ENCODE measurements at regions not wholly inside any gene's neighbourhood (a gene's known extent, or its start where the extent isn't known, plus 50 kb on each side); places are given as distances from the start of the nearest gene placed in this dataset.

DNA sequence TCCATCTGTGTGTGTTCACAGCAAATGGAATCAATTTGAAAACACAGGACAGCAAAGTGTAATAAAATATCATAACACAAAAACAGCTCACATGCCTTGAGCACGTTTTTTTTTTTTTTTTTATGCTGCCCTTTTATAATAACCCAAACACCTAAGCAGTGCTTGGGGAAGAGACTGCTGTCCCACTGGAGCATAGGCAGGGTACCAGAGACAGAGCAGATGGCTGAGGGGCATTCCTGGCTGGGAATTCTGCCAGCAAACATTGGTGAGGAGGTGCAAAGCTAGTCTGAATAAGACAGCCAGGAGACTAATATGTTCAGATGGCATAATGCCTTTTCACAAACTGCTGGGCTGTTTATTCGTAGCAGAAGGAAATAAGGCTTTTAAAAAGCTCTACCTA, 58.1 kb upstream of the SV2C start:
- WGBS (ENCODE audit: insufficient coverage, insufficient replicate concordance, low lambda C conversion rate, missing lambda C conversion rate) = 3% methylated on average over 2 of the region's 2 CpGs
- POLR2A ChIA-PET = no interaction called here

More for the DNA sequence above, 58.1 kb upstream of the SV2C start:
- BruUV-seq (replicated peaks) = no TSS peak
- no peaks in the 10 kb centered on the region for H3K36me3 ChIP-seq (ENCODE audit: control insufficient read depth in 2 of 2, insufficient read depth in 2 of 2, low read length in 1 of 2)
- FAIRE-seq (no peak), DNase-seq (ENCODE audit: low read depth, low spot score) (no peak), ATAC-seq (no peak)
- H3K27me3 ChIP-seq (replicated peaks in 1 of 2; ENCODE audit: control insufficient read depth in 2 of 2, insufficient read depth in 2 of 2, low read length in 1 of 2) = no peaks in the 10 kb centered on the region; a peak in 2 of 4 replicates
- intact Hi-C loops (cut with micrococcal nuclease; ENCODE audit: unreplicated experiment) = no loop called here
- H3K4me3 ChIP-seq = no peak overlapping the region
- no peak overlapping the region for H3K9ac ChIP-seq (ENCODE audit: control insufficient read depth, insufficient read depth, low read length)
- H4K20me1 ChIP-seq (ENCODE audit: control insufficient read depth, insufficient read depth) = no peaks in the 10 kb centered on the region
- no peaks in the 10 kb centered on the region for H3K4me1 ChIP-seq (ENCODE audit: control insufficient read depth, insufficient read depth, low read length)
- no peak overlapping the region for H3K27ac ChIP-seq (ENCODE audit: control insufficient read depth, insufficient read depth)
- RAD21 ChIA-PET (ENCODE audit: unreplicated experiment) = no interaction called here
- in situ Hi-C loops (cut with MboI) = no loop called here
- H3K79me2 ChIP-seq (ENCODE audit: control insufficient read depth, insufficient read depth, low read length) = no peaks in the 10 kb centered on the region
- H3K4me2 ChIP-seq (ENCODE audit: control insufficient read depth, insufficient read depth) = no peak overlapping the region
- CTCF ChIA-PET = no interaction called here
- no peak for TF ChIP-seq ZBTB11 (CRISPR knock-in tag; IDR thresholded peaks at IDR 0.05)
- no peak for TF ChIP-seq FOS (IDR thresholded peaks at IDR 0.05; ENCODE audit: borderline replicate concordance, extremely low read depth, insufficient read length)
- no peak for TF ChIP-seq POU2F2 (IDR thresholded peaks at IDR 0.05; ENCODE audit: borderline replicate concordance, low read depth, low read length)
- TF ChIP-seq ATF2 (IDR thresholded peaks at IDR 0.05; ENCODE audit: low read length) = no peak
- no peak for TF ChIP-seq KDM1A (IDR thresholded peaks at IDR 0.05; ENCODE audit: borderline replicate concordance)
- TF ChIP-seq POLR2AphosphoS2 (IDR thresholded peaks at IDR 0.05; ENCODE audit: low read depth, low read length) = no peak
- TF ChIP-seq SMAD1 (IDR thresholded peaks at IDR 0.05; ENCODE audit: low read depth, partially characterized antibody) = no peak
- no peak for TF ChIP-seq NFXL1 (IDR thresholded peaks at IDR 0.05; ENCODE audit: borderline replicate concordance)
- no peak for TF ChIP-seq HCFC1 (IDR thresholded peaks at IDR 0.05; ENCODE audit: low read length)
- no peak for TF ChIP-seq FOXK2 (IDR thresholded peaks at IDR 0.05)
- no peak for TF ChIP-seq SUZ12 (IDR thresholded peaks at IDR 0.05; ENCODE audit: unreplicated experiment)
- no peak for TF ChIP-seq MXI1 (IDR thresholded peaks at IDR 0.05; ENCODE audit: low read depth, low read length)
- TF ChIP-seq NR2F1 (conservative IDR thresholded peaks at IDR 0.05) = no peak
- TF ChIP-seq NFIC (IDR thresholded peaks at IDR 0.05; ENCODE audit: low read depth, low read length) = no peak
- TF ChIP-seq, protein P1, sequence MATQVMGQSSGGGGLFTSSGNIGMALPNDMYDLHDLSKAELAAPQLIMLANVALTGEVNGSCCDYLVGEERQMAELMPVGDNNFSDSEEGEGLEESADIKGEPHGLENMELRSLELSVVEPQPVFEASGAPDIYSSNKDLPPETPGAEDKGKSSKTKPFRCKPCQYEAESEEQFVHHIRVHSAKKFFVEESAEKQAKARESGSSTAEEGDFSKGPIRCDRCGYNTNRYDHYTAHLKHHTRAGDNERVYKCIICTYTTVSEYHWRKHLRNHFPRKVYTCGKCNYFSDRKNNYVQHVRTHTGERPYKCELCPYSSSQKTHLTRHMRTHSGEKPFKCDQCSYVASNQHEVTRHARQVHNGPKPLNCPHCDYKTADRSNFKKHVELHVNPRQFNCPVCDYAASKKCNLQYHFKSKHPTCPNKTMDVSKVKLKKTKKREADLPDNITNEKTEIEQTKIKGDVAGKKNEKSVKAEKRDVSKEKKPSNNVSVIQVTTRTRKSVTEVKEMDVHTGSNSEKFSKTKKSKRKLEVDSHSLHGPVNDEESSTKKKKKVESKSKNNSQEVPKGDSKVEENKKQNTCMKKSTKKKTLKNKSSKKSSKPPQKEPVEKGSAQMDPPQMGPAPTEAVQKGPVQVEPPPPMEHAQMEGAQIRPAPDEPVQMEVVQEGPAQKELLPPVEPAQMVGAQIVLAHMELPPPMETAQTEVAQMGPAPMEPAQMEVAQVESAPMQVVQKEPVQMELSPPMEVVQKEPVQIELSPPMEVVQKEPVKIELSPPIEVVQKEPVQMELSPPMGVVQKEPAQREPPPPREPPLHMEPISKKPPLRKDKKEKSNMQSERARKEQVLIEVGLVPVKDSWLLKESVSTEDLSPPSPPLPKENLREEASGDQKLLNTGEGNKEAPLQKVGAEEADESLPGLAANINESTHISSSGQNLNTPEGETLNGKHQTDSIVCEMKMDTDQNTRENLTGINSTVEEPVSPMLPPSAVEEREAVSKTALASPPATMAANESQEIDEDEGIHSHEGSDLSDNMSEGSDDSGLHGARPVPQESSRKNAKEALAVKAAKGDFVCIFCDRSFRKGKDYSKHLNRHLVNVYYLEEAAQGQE (IDR thresholded peaks at IDR 0.05; ENCODE audit: low read depth, low read length) = no peak
- no peak for TF ChIP-seq SRF (IDR thresholded peaks at IDR 0.05; ENCODE audit: low read depth in 2 of 2, low read length in 2 of 2)
- no peak for TF ChIP-seq ZNF24 (IDR thresholded peaks at IDR 0.05)
- no peak for TF ChIP-seq ZNF217 (IDR thresholded peaks at IDR 0.05)
- no peak for TF ChIP-seq RELA (IDR thresholded peaks at IDR 0.05; ENCODE audit: borderline replicate concordance, partially characterized antibody)
- SMC1A ChIA-PET (ENCODE audit: uncharacterized antibody, unreplicated experiment) = no interaction called here
- H2AFZ ChIP-seq (ENCODE audit: control insufficient read depth, low read depth, low read length) = no peak overlapping the region
- no peaks in the 10 kb centered on the region for H3K9me3 ChIP-seq (replicated peaks; ENCODE audit: control insufficient read depth, insufficient read depth, low read length)
